ENCODE measurements at regions not wholly inside any gene's neighbourhood (a gene's known extent, or its start where the extent isn't known, plus 50 kb on each side); places are given as distances from the start of the nearest gene placed in this dataset.

- FAIRE-seq = no peak
These were observed 121.5 kb upstream of the MCHR2 start for GRCh38 chr6:100115407-100116101.

GRCh38 chr6:100112855-100113508, 119.0 kb upstream of the MCHR2 start:
- Histone ChIP-seq H3K27me3 (replicated peaks in 1 of 2; ENCODE audit: control insufficient read depth in 2 of 2, insufficient read depth in 2 of 2, low read length in 1 of 2) (no peaks in the 10 kb centered on the region; a peak in 1 of 4 replicates), H3K4me2 (ENCODE audit: control insufficient read depth, insufficient read depth) (no peak overlapping the region), H3K27ac (ENCODE audit: control insufficient read depth, insufficient read depth) (no peak overlapping the region), H3K4me3 (no peak overlapping the region), H2AFZ (ENCODE audit: control insufficient read depth, low read depth, low read length) (no peak overlapping the region), H3K9me3 (replicated peaks; ENCODE audit: control insufficient read depth, insufficient read depth, low read length) (no peaks in the 10 kb centered on the region), H3K4me1 (ENCODE audit: control insufficient read depth, insufficient read depth, low read length) (no peaks in the 10 kb centered on the region), H3K9ac (ENCODE audit: control insufficient read depth, insufficient read depth, low read length) (no peak overlapping the region), H3K36me3 (ENCODE audit: control insufficient read depth in 2 of 2, insufficient read depth in 2 of 2, low read length in 1 of 2) (no peaks in the 10 kb centered on the region), H3K79me2 (ENCODE audit: control insufficient read depth, insufficient read depth, low read length) (no peaks in the 10 kb centered on the region), H4K20me1 (ENCODE audit: control insufficient read depth, insufficient read depth) (no peaks in the 10 kb centered on the region)
- POLR2A ChIA-PET = no interaction called here
- CTCF ChIA-PET = interaction anchor here (0.7 to 1.6 kb wide), 2 partner anchors 145 to 373 kb away, joined by 4 read pairs; no protein-coding TSS in a partner anchor
- DNase-seq (ENCODE audit: low read depth, low spot score) = no peak
- RAD21 ChIA-PET (ENCODE audit: unreplicated experiment) = no interaction called here
- in situ Hi-C loops (cut with MboI) (loop anchor here (5.0 to 10.0 kb wide), 2 partner anchors 364 to 552 kb away; no protein-coding TSS in a partner anchor), intact Hi-C loops (cut with micrococcal nuclease; ENCODE audit: unreplicated experiment) (no loop called here)
- WGBS (ENCODE audit: insufficient coverage, insufficient replicate concordance, low lambda C conversion rate, missing lambda C conversion rate) = 43% methylated on average over 8 of the region's 8 CpGs
- no peak for FAIRE-seq
- no peak for ATAC-seq
- SMC1A ChIA-PET (ENCODE audit: uncharacterized antibody, unreplicated experiment) = interaction anchor here (1.4 kb wide), 1 partner anchor 9 kb away, joined by 3 read pairs; no protein-coding TSS in a partner anchor
- no TSS peak for BruUV-seq (replicated peaks)
- no peak for TF ChIP-seq TARDBP (IDR thresholded peaks at IDR 0.05; ENCODE audit: borderline replicate concordance)
- TF ChIP-seq TCF12 (IDR thresholded peaks at IDR 0.05; ENCODE audit: low read depth, low read length) = no peak
- no peak for TF ChIP-seq CUX1 (IDR thresholded peaks at IDR 0.05; ENCODE audit: insufficient replicate concordance, low read depth, low read length)
- no peak for TF ChIP-seq E2F8 (IDR thresholded peaks at IDR 0.05; ENCODE audit: low read depth, partially characterized antibody)
- no peak for TF ChIP-seq FOS (IDR thresholded peaks at IDR 0.05; ENCODE audit: borderline replicate concordance, extremely low read depth, insufficient read length)

More at GRCh38 chr6:100115407-100116101, 121.5 kb upstream of the MCHR2 start:
- SMC1A ChIA-PET (ENCODE audit: uncharacterized antibody, unreplicated experiment) = interaction anchor here (0.6 to 4.0 kb wide), 15 partner anchors 8 to 605 kb away, joined by 3 to 38 read pairs (median 5); no protein-coding TSS in a partner anchor
- TF ChIP-seq BCL11A (IDR thresholded peaks at IDR 0.05; ENCODE audit: low read depth, low read length) (no peak), HDAC6 (IDR thresholded peaks at IDR 0.05; ENCODE audit: unreplicated experiment) (no peak)
- 29% methylated on average over 1 of the region's 1 CpG for WGBS (ENCODE audit: insufficient coverage, insufficient replicate concordance, low lambda C conversion rate, missing lambda C conversion rate)
- RAD21 ChIA-PET (ENCODE audit: unreplicated experiment) = interaction anchor here (1.0 to 3.1 kb wide), 5 partner anchors 8 to 543 kb away, joined by 3 to 22 read pairs (median 12); no protein-coding TSS in a partner anchor
- POLR2A ChIA-PET = no interaction called here
- H3K4me2 ChIP-seq (ENCODE audit: control insufficient read depth, insufficient read depth) = no peak overlapping the region
- no TSS peak for BruUV-seq (replicated peaks)
- intact Hi-C loops (cut with micrococcal nuclease; ENCODE audit: unreplicated experiment) = loop anchor here (1.0 to 5.0 kb wide), 5 partner anchors 162 to 602 kb away; no protein-coding TSS in a partner anchor
- H3K27me3 ChIP-seq (replicated peaks in 1 of 2; ENCODE audit: control insufficient read depth in 2 of 2, insufficient read depth in 2 of 2, low read length in 1 of 2) = no peaks in the 10 kb centered on the region
- in situ Hi-C loops (cut with MboI) = loop anchor here (10.0 kb wide), 1 partner anchor 549 kb away; no protein-coding TSS in a partner anchor
- no peak for ATAC-seq
- H3K9ac ChIP-seq (ENCODE audit: control insufficient read depth, insufficient read depth, low read length) = no peak overlapping the region
- no peaks in the 10 kb centered on the region for H3K4me1 ChIP-seq (ENCODE audit: control insufficient read depth, insufficient read depth, low read length)
- H3K9me3 ChIP-seq (replicated peaks; ENCODE audit: control insufficient read depth, insufficient read depth, low read length) = no peaks in the 10 kb centered on the region
- H4K20me1 ChIP-seq (ENCODE audit: control insufficient read depth, insufficient read depth) = no peaks in the 10 kb centered on the region
- H2AFZ ChIP-seq (ENCODE audit: control insufficient read depth, low read depth, low read length) = no peak overlapping the region
- H3K27ac ChIP-seq (ENCODE audit: control insufficient read depth, insufficient read depth) = no peak overlapping the region
- DNase-seq (ENCODE audit: low read depth, low spot score) = no peak
- no peaks in the 10 kb centered on the region for H3K36me3 ChIP-seq (ENCODE audit: control insufficient read depth in 2 of 2, insufficient read depth in 2 of 2, low read length in 1 of 2)
- CTCF ChIA-PET = interaction anchor here (0.6 to 4.0 kb wide), 20 partner anchors 9 to 1236 kb away, joined by 3 to 72 read pairs (median 5); no protein-coding TSS in a partner anchor
- no peaks in the 10 kb centered on the region for H3K79me2 ChIP-seq (ENCODE audit: control insufficient read depth, insufficient read depth, low read length)
- no peak overlapping the region for H3K4me3 ChIP-seq

Data from GM12878 (cell line).